Hepatocyte (in vitro differentiated cells): ENCODE measurements at regions not wholly inside any gene's neighbourhood (a gene's known extent, or its start where the extent isn't known, plus 50 kb on each side); places are given as distances from the start of the nearest gene placed in this dataset.

ENCODE experiments used
- DNase-seq: peaks from one replicate; pipeline ENCODE4 v3.0.0-alpha.2; 2016; ENCODE audit warnings: low spot score
- H2AFZ ChIP-seq: fragments of 200-600 bp; sonication (generic); 2 replicates; pipeline ENCODE4 v1.6.0; 2016; ENCODE audit warnings: antibody characterized with exemption, mild to moderate bottlenecking
- H3K27ac ChIP-seq: fragments of 200-600 bp; sonication (generic); 2 replicates; pipeline ENCODE4 v1.5.1; 2016; ENCODE audit warnings: mild to moderate bottlenecking
- H3K27me3 ChIP-seq: fragments of 200-600 bp; sonication (generic); 2 replicates; pipeline ENCODE4 v1.6.1; 2016
- H3K36me3 ChIP-seq: fragments of 200-600 bp; sonication (generic); replicated peaks from 2 replicates; pipeline ENCODE4 v1.5.1; 2016; ENCODE audit warnings: low read depth; ENCODE audit not compliant: insufficient read depth
- H3K4me1 ChIP-seq: fragments of 200-600 bp; sonication (generic); 2 replicates; pipeline ENCODE4 v1.5.1; 2016; ENCODE audit warnings: mild to moderate bottlenecking, moderate library complexity; ENCODE audit not compliant: insufficient read depth
- H3K4me2 ChIP-seq: fragments of 200-600 bp; sonication (generic); 2 replicates; pipeline ENCODE4 v1.6.0; 2016
- H3K4me3 ChIP-seq: fragments of 200-600 bp; sonication (generic); 2 replicates; pipeline ENCODE4 v1.5.1; 2016; ENCODE audit warnings: mild to moderate bottlenecking
- H3K79me2 ChIP-seq: fragments of 200-600 bp; sonication (generic); 2 replicates; pipeline ENCODE4 v1.6.0; 2017; ENCODE audit warnings: mild to moderate bottlenecking
- H3K9me2 ChIP-seq: fragments of 200-600 bp; sonication (generic); replicated peaks from 2 replicates; pipeline ENCODE4 v1.6.0; 2017; ENCODE audit warnings: mild to moderate bottlenecking; ENCODE audit not compliant: insufficient read depth
- H3K9me3 ChIP-seq: fragments of 200-600 bp; sonication (generic); 2 replicates; pipeline ENCODE4 v1.5.1; 2016; ENCODE audit warnings: low read depth, mild to moderate bottlenecking
- H4K20me1 ChIP-seq: fragments of 200-600 bp; sonication (generic); 2 replicates; pipeline ENCODE4 v1.6.0; 2016; ENCODE audit warnings: mild to moderate bottlenecking; ENCODE audit not compliant: insufficient read depth, poor library complexity, severe bottlenecking
- EZH2 ChIP-seq: fragments of 200-600 bp; sonication (generic); IDR thresholded peaks from 2 replicates; pipeline ENCODE4 v1.6.1; 2016; ENCODE audit warnings: antibody characterized with exemption, mild to moderate bottlenecking, borderline replicate concordance
- EZH2phosphoT487 ChIP-seq: fragments of 200-600 bp; sonication (generic); IDR thresholded peaks from one replicate; pipeline ENCODE4 v1.6.1; 2018; ENCODE audit warnings: antibody characterized with exemption, mild to moderate bottlenecking, low read depth, moderate library complexity; ENCODE audit not compliant: unreplicated experiment, severe bottlenecking
- WGBS: methylation state at CpG from one replicate; pipeline ENCODE4 v1.1.6; 2016; ENCODE audit warnings: low lambda C conversion rate; ENCODE audit errors: missing lambda C conversion rate; 5-methylcytosine and 5-hydroxymethylcytosine counted together
- TF ChIP-seq, protein P1 (sequence below): fragments of 200-600 bp; sonication (generic); IDR thresholded peaks from 2 replicates; pipeline ENCODE4 v1.5.1; 2016; ENCODE audit warnings: antibody characterized with exemption, mild to moderate bottlenecking; ENCODE audit not compliant: poor library complexity

DNA sequence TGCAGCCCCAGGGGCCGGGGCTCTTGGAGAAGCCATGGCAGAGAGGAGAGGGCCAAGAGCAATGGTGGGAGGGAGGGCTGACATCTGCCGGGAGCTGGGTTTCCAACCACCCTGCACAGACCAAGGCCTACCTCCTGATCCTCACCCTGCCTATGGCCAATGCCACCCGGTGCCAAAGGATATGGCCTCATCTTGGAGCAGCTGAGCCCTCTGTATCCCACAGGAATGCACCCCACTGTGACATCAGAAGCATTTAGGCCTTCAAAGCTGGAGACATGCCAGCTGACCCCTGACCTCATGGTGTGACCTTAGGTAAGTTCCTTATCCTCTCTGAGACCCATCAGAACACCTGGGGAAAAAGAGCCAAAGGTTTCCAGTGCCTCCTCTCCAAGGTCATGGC lies 113.6 kb upstream of the ZMIZ1 start:
- TF ChIP-seq, protein P1, sequence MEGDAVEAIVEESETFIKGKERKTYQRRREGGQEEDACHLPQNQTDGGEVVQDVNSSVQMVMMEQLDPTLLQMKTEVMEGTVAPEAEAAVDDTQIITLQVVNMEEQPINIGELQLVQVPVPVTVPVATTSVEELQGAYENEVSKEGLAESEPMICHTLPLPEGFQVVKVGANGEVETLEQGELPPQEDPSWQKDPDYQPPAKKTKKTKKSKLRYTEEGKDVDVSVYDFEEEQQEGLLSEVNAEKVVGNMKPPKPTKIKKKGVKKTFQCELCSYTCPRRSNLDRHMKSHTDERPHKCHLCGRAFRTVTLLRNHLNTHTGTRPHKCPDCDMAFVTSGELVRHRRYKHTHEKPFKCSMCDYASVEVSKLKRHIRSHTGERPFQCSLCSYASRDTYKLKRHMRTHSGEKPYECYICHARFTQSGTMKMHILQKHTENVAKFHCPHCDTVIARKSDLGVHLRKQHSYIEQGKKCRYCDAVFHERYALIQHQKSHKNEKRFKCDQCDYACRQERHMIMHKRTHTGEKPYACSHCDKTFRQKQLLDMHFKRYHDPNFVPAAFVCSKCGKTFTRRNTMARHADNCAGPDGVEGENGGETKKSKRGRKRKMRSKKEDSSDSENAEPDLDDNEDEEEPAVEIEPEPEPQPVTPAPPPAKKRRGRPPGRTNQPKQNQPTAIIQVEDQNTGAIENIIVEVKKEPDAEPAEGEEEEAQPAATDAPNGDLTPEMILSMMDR: no peak
- no peak for TF ChIP-seq EZH2phosphoT487
- TF ChIP-seq EZH2: no peak
- H3K4me3 ChIP-seq: no peak overlapping the region
- peaks cover 8% of the 10 kb centered on the region for H3K4me1 ChIP-seq
- H3K79me2 ChIP-seq: no peaks in the 10 kb centered on the region
- no peak overlapping the region for H3K4me2 ChIP-seq
- H3K27ac ChIP-seq: no peak overlapping the region
- H3K36me3 ChIP-seq: no peaks in the 10 kb centered on the region
- no peak for DNase-seq
- H3K9me2 ChIP-seq: no peaks in the 10 kb centered on the region
- no peak overlapping the region for H2AFZ ChIP-seq
- H4K20me1 ChIP-seq: no peaks in the 10 kb centered on the region
- 95% methylated on average over 3 of the region's 3 CpGs for WGBS
- H3K9me3 ChIP-seq: no peaks in the 10 kb centered on the region
- no peaks in the 10 kb centered on the region for H3K27me3 ChIP-seq

DNA sequence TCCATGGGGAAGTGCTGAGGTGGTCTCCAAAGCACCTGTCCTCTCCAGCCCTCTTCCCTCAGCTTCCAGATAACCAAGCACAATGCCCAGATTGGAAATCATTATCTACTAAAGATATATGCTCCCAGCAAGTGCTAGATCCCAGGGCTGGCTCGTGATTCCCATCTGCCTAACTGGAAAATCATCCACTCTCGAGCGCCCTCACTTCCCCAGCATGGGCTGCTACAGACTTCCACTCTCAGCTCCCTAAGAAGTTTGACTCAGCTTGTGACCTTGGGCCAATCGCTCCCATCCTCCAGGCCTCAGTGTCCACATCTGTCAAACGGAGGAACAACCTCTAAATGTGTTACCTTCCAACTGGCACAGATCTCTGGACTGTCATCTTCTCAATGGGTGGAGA lies 112.4 kb upstream of the ZMIZ1 start:
- H2AFZ ChIP-seq: no peak overlapping the region
- H3K27me3 ChIP-seq: no peaks in the 10 kb centered on the region
- H3K79me2 ChIP-seq: no peaks in the 10 kb centered on the region
- TF ChIP-seq, protein P1: no peak
- no peak for TF ChIP-seq EZH2phosphoT487
- no peak for TF ChIP-seq EZH2
- no peaks in the 10 kb centered on the region for H3K9me2 ChIP-seq
- no peaks in the 10 kb centered on the region for H3K36me3 ChIP-seq
- no peak overlapping the region for H3K4me2 ChIP-seq
- WGBS: 80% methylated on average over 5 of the region's 5 CpGs
- H4K20me1 ChIP-seq: no peaks in the 10 kb centered on the region
- DNase-seq: no peak
- H3K9me3 ChIP-seq: no peaks in the 10 kb centered on the region
- peaks cover 16% of the 10 kb centered on the region for H3K4me1 ChIP-seq
- no peak overlapping the region for H3K4me3 ChIP-seq
- no peak overlapping the region for H3K27ac ChIP-seq

DNA sequence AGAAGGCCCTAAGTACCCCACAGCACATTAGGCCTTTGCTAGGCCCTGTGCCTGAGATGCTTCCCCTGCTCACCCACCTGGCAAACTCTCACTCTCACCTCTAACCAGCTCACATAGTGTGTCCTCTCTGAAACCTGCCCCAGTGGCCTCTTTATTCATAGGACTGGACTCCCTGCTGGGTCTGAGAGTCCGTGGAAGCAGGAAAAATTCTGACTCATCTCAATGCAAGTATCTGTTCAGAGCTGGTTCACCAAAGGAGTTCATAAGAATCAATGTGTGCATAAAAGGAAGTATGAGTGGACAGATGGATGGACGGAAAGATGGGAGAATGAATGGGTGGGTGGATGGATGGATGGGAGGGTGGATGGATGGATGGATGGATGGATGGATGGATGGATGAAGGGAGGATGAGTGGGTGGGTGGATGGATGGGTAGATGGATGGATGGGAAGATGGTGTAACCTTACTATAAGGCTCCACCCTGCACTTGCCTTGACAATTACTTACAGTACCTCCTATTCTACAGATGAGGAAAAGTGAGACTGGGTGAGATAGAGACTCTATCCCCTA lies 111.2 kb upstream of the ZMIZ1 start:
- H3K4me2 ChIP-seq: no peak overlapping the region
- no peak overlapping the region for H2AFZ ChIP-seq
- peaks cover 16% of the 10 kb centered on the region for H3K4me1 ChIP-seq
- H3K4me3 ChIP-seq: no peak overlapping the region
- TF ChIP-seq, protein P1: no peak
- TF ChIP-seq EZH2 (no peak), EZH2phosphoT487 (no peak)
- H3K79me2 ChIP-seq: no peaks in the 10 kb centered on the region
- no peaks in the 10 kb centered on the region for H3K36me3 ChIP-seq
- no peak for DNase-seq
- no peaks in the 10 kb centered on the region for H4K20me1 ChIP-seq
- 93% methylated on average over 2 of the region's 2 CpGs for WGBS
- no peaks in the 10 kb centered on the region for H3K9me2 ChIP-seq
- H3K27me3 ChIP-seq: no peaks in the 10 kb centered on the region
- H3K27ac ChIP-seq: no peak overlapping the region
- H3K9me3 ChIP-seq: no peaks in the 10 kb centered on the region
